ENCODE measurements at regions not wholly inside any gene's neighbourhood (a gene's known extent, or its start where the extent isn't known, plus 50 kb on each side); places are given as distances from the start of the nearest gene placed in this dataset.

DNA sequence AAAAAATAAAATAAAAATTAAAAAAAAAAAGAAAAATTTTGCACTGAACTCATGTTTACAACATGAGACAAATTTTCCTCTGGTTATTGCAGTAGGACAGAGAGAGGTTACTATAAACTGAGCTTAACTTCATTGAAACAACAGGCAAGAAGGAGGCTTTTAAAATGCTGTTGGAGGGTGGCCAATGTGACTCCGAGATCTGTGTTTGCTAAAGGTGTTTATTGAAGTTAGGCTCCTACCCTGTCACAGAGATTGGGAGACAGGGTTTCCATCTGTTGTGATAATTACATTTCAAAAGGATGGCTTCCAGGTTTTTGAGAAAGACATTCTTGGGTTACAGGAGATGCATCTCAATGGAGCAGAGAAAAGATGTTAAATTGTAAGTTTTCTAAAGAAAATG is 370.5 kb upstream of the HS3ST1 start:
- TF ChIP-seq EZH2phosphoT487 (IDR thresholded peaks at IDR 0.05; ENCODE audit: borderline replicate concordance, low read length) = no peak
- TF ChIP-seq, protein P1, sequence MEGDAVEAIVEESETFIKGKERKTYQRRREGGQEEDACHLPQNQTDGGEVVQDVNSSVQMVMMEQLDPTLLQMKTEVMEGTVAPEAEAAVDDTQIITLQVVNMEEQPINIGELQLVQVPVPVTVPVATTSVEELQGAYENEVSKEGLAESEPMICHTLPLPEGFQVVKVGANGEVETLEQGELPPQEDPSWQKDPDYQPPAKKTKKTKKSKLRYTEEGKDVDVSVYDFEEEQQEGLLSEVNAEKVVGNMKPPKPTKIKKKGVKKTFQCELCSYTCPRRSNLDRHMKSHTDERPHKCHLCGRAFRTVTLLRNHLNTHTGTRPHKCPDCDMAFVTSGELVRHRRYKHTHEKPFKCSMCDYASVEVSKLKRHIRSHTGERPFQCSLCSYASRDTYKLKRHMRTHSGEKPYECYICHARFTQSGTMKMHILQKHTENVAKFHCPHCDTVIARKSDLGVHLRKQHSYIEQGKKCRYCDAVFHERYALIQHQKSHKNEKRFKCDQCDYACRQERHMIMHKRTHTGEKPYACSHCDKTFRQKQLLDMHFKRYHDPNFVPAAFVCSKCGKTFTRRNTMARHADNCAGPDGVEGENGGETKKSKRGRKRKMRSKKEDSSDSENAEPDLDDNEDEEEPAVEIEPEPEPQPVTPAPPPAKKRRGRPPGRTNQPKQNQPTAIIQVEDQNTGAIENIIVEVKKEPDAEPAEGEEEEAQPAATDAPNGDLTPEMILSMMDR (conservative IDR thresholded peaks at IDR 0.05; ENCODE audit: low read depth, low read length) = no peak

Data from PC-3 (cell line).